Forelimb muscle (tissue), 1 donor: ENCODE measurements at regions not wholly inside any gene's neighbourhood (a gene's known extent, or its start where the extent isn't known, plus 50 kb on each side); places are given as distances from the start of the nearest gene placed in this dataset.

Experiments
- DNase-seq: peaks from one replicate; pipeline ENCODE4 v3.0.0-alpha.2; 2013; ENCODE audit warnings: low read depth

GRCh38 chr16:9249534-9249933 lies 158.1 kb downstream of the HAPSTR1 start:
- DNase-seq = no peak

GRCh38 chr16:9251026-9251425 lies 159.6 kb downstream of the HAPSTR1 start:
- no peak for DNase-seq

DNA sequence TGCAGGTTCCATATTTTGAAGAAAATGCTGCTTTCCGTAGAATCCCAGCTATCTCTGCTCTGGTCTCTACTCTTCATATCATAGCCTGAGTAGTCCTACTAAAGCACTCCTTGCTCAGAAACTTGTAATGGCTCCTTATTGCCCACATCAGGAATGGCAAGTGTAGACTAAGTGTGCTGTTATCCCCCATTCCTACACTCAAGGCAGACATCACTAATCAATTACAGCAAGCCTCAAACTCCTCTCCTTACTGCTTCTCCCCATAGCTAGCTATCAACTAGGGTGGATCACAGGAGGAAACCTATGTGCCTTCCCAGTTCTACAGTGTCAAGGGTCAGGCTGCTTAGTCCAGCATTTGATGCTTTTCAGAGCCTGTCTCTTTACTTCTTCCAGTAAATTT lies 163.4 kb downstream of the HAPSTR1 start:
- DNase-seq = no peak

DNA sequence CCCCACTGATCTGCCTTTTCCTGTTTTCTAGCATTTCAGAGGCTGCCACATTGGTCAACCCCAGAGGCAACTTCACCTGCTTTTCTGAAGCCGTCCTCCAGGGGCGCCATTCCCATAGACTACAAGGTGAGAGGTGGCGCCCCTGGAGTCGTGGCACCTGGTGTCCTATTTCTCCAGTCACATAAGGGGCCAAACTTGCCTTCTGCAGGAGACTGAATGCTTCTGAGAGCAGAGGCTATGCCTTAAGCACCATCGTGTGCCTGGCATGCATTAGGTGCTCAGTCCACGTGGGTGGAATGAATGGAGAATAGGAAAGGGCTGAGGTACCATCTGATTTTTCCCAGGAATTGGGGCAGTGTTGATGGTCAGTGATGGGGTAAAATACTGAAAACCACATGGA lies 164.8 kb downstream of the HAPSTR1 start:
- no peak for DNase-seq

- DNase-seq = no peak
These were observed 166.4 kb downstream of the HAPSTR1 start for GRCh38 chr16:9257843-9258242.

DNA sequence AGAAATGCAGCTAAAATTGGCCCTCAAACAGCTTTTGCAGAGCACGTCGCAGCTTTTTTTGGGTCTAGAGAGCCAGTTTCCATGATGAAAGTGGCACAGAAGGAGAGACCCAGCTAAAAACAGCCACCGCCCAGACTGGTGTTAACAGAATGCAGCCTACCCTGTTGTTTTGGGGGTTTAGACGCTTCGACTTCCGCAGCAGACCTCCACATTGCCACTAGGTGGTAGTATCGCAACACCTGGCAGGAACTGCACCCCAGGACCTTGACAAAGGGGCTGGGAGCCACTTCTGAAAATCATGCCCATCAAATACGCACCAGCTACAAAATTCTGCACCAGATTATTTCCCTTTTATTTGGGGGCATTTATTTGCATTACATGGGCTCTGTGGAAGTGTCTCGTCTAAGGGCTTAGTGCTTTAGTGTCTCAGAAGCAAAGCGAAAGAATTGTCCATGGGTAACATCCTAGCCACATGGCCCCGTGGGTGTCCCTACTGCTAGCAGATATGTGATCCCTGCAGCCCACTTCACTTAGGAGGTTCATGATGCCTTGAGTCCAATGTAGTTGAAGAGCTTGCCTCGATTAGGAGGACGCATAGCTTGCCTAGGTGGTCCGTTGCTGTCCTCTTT lies 167.1 kb downstream of the HAPSTR1 start:
- no peak for DNase-seq

DNA sequence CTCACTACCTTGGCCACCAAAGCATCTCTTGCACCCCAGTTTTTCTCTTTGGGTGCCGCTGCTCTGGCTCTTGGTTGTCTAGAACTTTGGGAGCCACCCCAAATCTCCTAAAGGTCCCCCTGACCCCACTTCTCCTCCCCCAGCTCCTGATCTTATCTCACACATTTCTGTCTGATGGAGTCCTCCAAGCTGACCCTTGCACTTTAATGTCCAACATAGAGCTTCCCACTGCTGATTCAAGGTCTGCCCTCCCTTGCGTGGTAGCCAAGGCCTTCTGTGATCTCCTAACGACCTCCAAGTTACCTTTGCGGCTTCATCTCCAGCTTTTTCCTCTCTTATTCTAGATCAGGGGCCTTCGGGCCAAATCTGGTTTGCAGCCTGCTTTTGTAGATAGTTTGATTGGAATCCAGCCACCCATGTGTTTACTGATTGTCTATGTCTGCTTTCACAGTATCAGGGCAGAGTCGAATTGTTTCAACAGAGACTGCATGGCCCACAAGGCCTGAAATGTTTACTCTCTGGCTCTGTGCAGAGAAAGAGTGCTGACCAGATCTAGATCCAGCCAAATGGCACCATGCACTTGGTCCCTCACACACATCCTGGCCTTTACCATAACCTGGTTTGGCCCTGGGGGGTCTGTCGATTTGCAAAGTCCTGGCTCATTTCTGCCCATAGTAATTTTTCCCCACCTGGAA lies 168.6 kb downstream of the HAPSTR1 start:
- DNase-seq = no peak

GRCh38 chr16:9260666-9261065 lies 169.2 kb downstream of the HAPSTR1 start:
- DNase-seq = no peak

GRCh38 chr16:9261376-9261775 lies 169.9 kb downstream of the HAPSTR1 start:
- no peak for DNase-seq

- no peak for DNase-seq
These were observed 171.7 kb downstream of the HAPSTR1 start for GRCh38 chr16:9262941-9263715.

- no peak for DNase-seq
These were observed 172.6 kb downstream of the HAPSTR1 start for GRCh38 chr16:9264067-9264466.

GRCh38 chr16:9268446-9268845 lies 177.0 kb downstream of the HAPSTR1 start:
- DNase-seq = no peak

GRCh38 chr16:9270424-9270823 lies 179.0 kb downstream of the HAPSTR1 start:
- no peak for DNase-seq

GRCh38 chr16:9270941-9271340 lies 179.5 kb downstream of the HAPSTR1 start:
- no peak for DNase-seq

GRCh38 chr16:9271841-9272240 lies 180.4 kb downstream of the HAPSTR1 start:
- DNase-seq = no peak

GRCh38 chr16:9275377-9275776 lies 183.9 kb downstream of the HAPSTR1 start:
- DNase-seq = no peak

DNA sequence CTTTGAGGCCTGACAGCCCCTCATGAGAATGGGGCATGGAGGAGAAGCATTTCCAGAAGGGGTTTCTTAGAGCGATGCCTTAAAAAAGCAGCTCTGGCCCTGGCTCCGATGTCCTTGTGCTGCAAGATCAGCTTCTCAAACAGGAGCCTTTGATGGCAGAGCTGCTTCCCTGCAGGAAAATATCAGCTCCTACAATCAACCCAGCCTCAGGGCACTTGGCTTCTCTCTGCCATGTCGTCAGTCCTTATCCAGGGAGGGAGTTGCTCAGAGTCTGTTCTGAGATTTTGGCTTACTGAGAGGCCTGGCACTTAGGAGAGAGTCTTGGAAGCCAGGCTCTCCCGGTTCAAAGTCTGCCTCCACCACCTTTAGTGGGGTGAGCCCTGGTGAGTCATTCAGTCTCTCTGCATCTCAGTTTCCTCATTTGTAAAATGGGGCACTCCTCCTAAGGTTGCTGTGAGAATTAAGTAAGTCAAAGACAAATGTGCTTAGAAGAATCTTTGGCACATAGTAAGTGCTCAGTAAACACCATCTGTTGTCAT lies 184.4 kb downstream of the HAPSTR1 start:
- DNase-seq = no peak

DNA sequence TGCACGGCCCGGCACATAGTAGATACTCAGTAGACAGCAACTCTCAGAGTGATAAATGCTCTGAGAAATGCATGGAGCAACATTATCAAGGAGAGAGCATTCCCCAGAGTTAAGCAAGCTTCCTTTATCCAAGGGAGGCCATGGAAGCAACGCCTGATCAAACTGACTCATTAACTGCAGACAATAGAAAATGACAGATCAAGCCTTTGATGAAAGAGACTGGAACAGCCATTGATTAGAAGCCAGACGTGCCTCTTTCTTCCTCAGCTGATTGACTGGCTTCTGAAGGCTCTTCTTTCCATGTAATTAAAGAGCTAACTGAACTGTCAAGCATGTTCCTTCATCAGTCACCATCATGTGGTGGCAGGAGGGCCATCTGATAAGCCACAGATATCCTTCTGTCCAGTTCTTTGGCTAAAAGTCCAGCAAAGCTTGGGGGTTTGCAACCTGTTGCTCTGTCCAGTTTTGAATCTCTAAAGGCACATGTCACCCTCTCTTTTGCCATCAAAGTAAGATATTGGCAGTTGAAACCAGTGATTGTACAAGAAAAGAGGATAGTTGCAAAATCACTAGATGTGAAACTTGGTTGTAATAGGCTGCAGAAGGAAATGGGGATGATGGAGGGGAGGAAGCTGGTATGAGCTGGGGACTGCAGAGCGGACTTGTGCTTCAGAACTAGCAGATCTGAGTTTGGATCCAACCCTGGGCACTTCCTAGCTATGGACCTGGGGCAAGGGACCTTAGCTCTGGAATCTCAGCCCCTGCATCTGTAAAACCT lies 188.0 kb downstream of the HAPSTR1 start:
- no peak for DNase-seq

DNA sequence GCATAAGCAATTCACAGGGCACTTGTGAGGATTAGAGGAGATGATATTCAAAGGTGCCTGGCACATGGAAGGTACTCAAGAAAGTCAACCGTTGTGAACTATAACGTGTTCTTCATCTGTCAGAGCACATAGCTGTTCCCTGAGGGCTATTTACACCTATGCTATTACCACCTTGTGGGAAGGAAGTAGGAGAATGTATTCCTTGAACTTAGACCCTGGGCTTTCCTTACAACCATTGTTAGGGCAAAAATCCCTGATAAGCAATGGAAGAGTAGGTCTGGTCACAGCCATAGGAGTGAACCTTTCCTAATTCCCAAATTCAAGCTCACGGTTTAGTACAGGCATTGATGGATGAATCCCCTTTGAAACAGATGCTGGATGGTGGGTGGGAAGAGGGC lies 188.6 kb downstream of the HAPSTR1 start:
- no peak for DNase-seq

- DNase-seq = no peak
These were observed 195.5 kb downstream of the HAPSTR1 start for GRCh38 chr16:9286930-9287329.

DNA sequence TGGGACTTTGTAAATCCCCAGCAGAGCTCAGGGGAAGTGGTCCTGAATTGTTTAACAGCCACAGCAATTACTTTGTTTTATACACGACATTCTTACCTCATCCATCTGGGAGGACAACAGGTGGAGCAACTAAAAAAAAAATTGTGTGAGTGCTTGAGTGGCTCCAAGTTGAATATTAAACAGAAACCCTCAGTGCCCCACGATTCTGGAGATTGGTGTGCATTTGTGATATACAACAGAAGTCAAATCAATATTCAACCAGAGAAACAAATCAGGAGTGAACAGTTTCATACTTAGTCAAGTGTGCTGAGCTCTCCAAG lies 204.8 kb downstream of the HAPSTR1 start:
- DNase-seq = no peak
